Fibroblast of lung (primary cell): ENCODE measurements at regions not wholly inside any gene's neighbourhood (a gene's known extent, or its start where the extent isn't known, plus 50 kb on each side); places are given as distances from the start of the nearest gene placed in this dataset.

Experiments used
- DNase-seq, 2 donors: peaks; one replicate each; pipeline versions ENCODE4 v3.0.0 to v3.0.0-alpha.2; 2010; ENCODE audit warnings: low read depth in 2 of 2
- H2AFZ ChIP-seq: 2 replicates; pipeline ENCODE4 v1.5.1; 2012; ENCODE audit warnings: low read length, control low read depth, inconsistent platforms
- H3K27ac ChIP-seq: 2 replicates; pipeline ENCODE4 v1.5.1; 2011; ENCODE audit warnings: low read length, control low read depth; ENCODE audit not compliant: insufficient read depth
- H3K27me3 ChIP-seq: 2 replicates; pipeline ENCODE4 v1.5.1; 2011; ENCODE audit warnings: mild to moderate bottlenecking, low read length; ENCODE audit not compliant: control insufficient read depth, insufficient read depth
- H3K36me3 ChIP-seq: 2 replicates; pipeline ENCODE4 v1.5.1; 2011; ENCODE audit warnings: low read length; ENCODE audit not compliant: control insufficient read depth, insufficient read depth
- H3K4me1 ChIP-seq: 2 replicates; pipeline ENCODE4 v1.5.1; 2011; ENCODE audit warnings: low read length; ENCODE audit not compliant: control insufficient read depth, insufficient read depth; ENCODE audit errors: extremely low read depth
- H3K4me2 ChIP-seq: 2 replicates; pipeline ENCODE4 v1.5.1; 2011; ENCODE audit warnings: low read length, control low read depth; ENCODE audit not compliant: insufficient read depth; ENCODE audit errors: extremely low read depth
- H3K4me3 ChIP-seq, 4 experiments: fragments of 200-600 bp in 1 of 4; sonication (generic) in 1 of 4; replicated peaks in 1 of 4; 2 replicates each; pipeline ENCODE4 v1.5.1; 2011 to 2016; ENCODE audit warnings: low read length in 4 of 4, low read depth in 3 of 4, mild to moderate bottlenecking in 3 of 4, control low read depth in 2 of 4, inconsistent platforms in 1 of 4, mixed read lengths in 1 of 4; ENCODE audit not compliant: insufficient read depth in 1 of 4; ENCODE audit errors: control extremely low read depth in 1 of 4
- H3K79me2 ChIP-seq: 2 replicates; pipeline ENCODE4 v1.5.1; 2012; ENCODE audit warnings: mild to moderate bottlenecking, low read length, inconsistent platforms; ENCODE audit not compliant: control insufficient read depth, insufficient read depth
- H3K9ac ChIP-seq: 2 replicates; pipeline ENCODE4 v1.5.1; 2011; ENCODE audit warnings: mild to moderate bottlenecking, low read length, control low read depth; ENCODE audit not compliant: insufficient read depth
- H3K9me3 ChIP-seq: 2 replicates; pipeline ENCODE4 v1.5.1; 2012; ENCODE audit warnings: low read depth, low read length; ENCODE audit not compliant: control insufficient read depth, insufficient read depth
- H4K20me1 ChIP-seq: 2 replicates; pipeline ENCODE4 v1.5.1; 2011; ENCODE audit warnings: low read length; ENCODE audit not compliant: control insufficient read depth, insufficient read depth; ENCODE audit errors: extremely low read depth
- CTCF ChIP-seq, 2 donors: IDR thresholded peaks in 1 of 2; conservative IDR thresholded peaks in 1 of 2; 1 replicate in 1 of 2; 2 replicates in 1 of 2; pipeline ENCODE4 v1.5.1; 2011 to 2012; ENCODE audit warnings: low read length in 2 of 2, control low read depth in 1 of 2, inconsistent platforms in 1 of 2, low read depth in 1 of 2, mild to moderate bottlenecking in 1 of 2
- EZH2 ChIP-seq: IDR thresholded peaks from 2 replicates; pipeline ENCODE4 v1.5.1; 2012; ENCODE audit warnings: low read length, control low read depth, mild to moderate bottlenecking; ENCODE audit errors: missing control alignments

GRCh38 chr2:19811186-19811585 is 90.6 kb downstream of the TTC32 start:
- DNase-seq = no peak
- H3K27ac ChIP-seq = no peak overlapping the region
- no peaks in the 10 kb centered on the region for H4K20me1 ChIP-seq
- no peak overlapping the region for H3K9ac ChIP-seq
- H3K4me3 ChIP-seq = no peak overlapping the region
- H3K9me3 ChIP-seq = no peaks in the 10 kb centered on the region
- no peaks in the 10 kb centered on the region for H3K27me3 ChIP-seq
- no peaks in the 10 kb centered on the region for H3K36me3 ChIP-seq
- H3K79me2 ChIP-seq = no peaks in the 10 kb centered on the region
- no peak overlapping the region for H2AFZ ChIP-seq
- H3K4me1 ChIP-seq = no peaks in the 10 kb centered on the region
- TF ChIP-seq EZH2 = no peak
- no peak for TF ChIP-seq CTCF (conservative IDR thresholded peaks at IDR 0.05 in 1 of 2, IDR thresholded peaks at IDR 0.05 in 1 of 2; ENCODE audit: low read depth in 1 of 2, low read length in 2 of 2)
- no peak overlapping the region for H3K4me2 ChIP-seq

GRCh38 chr2:19810637-19811036 is 91.1 kb downstream of the TTC32 start:
- H3K4me1 ChIP-seq = no peaks in the 10 kb centered on the region
- H3K4me3 ChIP-seq = no peak overlapping the region
- no peak overlapping the region for H2AFZ ChIP-seq
- DNase-seq = peak in 1 of 2 donors; percentile 34
- H4K20me1 ChIP-seq = no peaks in the 10 kb centered on the region
- H3K27ac ChIP-seq = no peak overlapping the region
- H3K27me3 ChIP-seq = no peaks in the 10 kb centered on the region
- H3K4me2 ChIP-seq = no peak overlapping the region
- no peak overlapping the region for H3K9ac ChIP-seq
- no peaks in the 10 kb centered on the region for H3K9me3 ChIP-seq
- no peaks in the 10 kb centered on the region for H3K79me2 ChIP-seq
- no peak for TF ChIP-seq CTCF (conservative IDR thresholded peaks at IDR 0.05 in 1 of 2, IDR thresholded peaks at IDR 0.05 in 1 of 2; ENCODE audit: low read depth in 1 of 2, low read length in 2 of 2)
- no peak for TF ChIP-seq EZH2
- no peaks in the 10 kb centered on the region for H3K36me3 ChIP-seq

- no peaks in the 10 kb centered on the region for H4K20me1 ChIP-seq
- TF ChIP-seq CTCF (conservative IDR thresholded peaks at IDR 0.05 in 1 of 2, IDR thresholded peaks at IDR 0.05 in 1 of 2; ENCODE audit: low read depth in 1 of 2, low read length in 2 of 2) = no peak
- no peak for TF ChIP-seq EZH2
- no peaks in the 10 kb centered on the region for H3K9me3 ChIP-seq
- no peak overlapping the region for H3K4me3 ChIP-seq
- no peaks in the 10 kb centered on the region for H3K27me3 ChIP-seq
- H3K4me1 ChIP-seq = no peaks in the 10 kb centered on the region
- H3K27ac ChIP-seq = no peak overlapping the region
- H3K4me2 ChIP-seq = no peak overlapping the region
- no peaks in the 10 kb centered on the region for H3K36me3 ChIP-seq
- no peaks in the 10 kb centered on the region for H3K79me2 ChIP-seq
- no peak overlapping the region for H3K9ac ChIP-seq
- no peak for DNase-seq
- no peak overlapping the region for H2AFZ ChIP-seq
Observed at GRCh38 chr2:19810148-19810547, 91.6 kb downstream of the TTC32 start.
